ENCODE measurements at regions not wholly inside any gene's neighbourhood (a gene's known extent, or its start where the extent isn't known, plus 50 kb on each side); places are given as distances from the start of the nearest gene placed in this dataset.

DNA sequence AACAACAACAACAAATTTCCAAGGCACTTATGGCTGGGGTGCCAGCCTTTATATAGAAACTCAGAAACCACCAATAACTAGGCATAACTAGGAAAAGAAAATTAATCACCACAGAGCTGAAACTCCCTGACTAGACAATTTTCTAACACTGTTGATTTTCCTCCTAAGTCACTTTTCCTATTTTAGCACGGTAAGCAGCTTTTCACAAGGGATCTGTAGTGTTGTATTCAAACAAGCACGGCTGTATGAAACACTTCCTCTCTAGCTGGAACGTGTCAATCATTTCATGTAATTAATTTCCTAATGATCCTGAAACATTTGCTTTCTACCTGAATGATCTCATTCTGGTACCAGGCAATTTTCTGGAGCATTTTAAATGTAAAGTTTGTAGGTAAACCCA is 645.0 kb downstream of the IRS1 start:
- TF ChIP-seq, protein P1, sequence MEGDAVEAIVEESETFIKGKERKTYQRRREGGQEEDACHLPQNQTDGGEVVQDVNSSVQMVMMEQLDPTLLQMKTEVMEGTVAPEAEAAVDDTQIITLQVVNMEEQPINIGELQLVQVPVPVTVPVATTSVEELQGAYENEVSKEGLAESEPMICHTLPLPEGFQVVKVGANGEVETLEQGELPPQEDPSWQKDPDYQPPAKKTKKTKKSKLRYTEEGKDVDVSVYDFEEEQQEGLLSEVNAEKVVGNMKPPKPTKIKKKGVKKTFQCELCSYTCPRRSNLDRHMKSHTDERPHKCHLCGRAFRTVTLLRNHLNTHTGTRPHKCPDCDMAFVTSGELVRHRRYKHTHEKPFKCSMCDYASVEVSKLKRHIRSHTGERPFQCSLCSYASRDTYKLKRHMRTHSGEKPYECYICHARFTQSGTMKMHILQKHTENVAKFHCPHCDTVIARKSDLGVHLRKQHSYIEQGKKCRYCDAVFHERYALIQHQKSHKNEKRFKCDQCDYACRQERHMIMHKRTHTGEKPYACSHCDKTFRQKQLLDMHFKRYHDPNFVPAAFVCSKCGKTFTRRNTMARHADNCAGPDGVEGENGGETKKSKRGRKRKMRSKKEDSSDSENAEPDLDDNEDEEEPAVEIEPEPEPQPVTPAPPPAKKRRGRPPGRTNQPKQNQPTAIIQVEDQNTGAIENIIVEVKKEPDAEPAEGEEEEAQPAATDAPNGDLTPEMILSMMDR (IDR thresholded peaks at IDR 0.05) = no peak
- TF ChIP-seq POLR2AphosphoS5 (IDR thresholded peaks at IDR 0.05) = no peak
